ENCODE measurements at regions not wholly inside any gene's neighbourhood (a gene's known extent, or its start where the extent isn't known, plus 50 kb on each side); places are given as distances from the start of the nearest gene placed in this dataset.

DNA sequence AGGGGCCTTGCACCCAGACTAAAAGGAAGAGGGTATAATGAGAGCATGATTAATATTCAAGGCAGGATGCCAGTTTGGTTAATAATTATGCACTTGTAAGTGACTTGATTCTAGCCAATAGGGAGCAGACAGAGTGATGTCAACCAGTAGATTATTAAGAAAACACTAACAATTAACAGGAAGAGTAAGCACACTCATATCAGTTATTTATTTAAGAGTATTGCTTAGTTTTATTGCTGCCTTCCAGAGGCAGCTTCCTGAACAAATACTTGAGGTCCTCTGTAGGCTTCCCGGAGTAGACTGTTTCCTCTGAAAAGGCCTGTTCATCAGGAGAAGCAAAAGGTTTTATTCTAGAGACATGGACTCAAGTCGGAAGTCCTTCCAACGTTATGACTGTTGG, 129.1 kb upstream of the AFF2 start:
- TF ChIP-seq, protein P1, sequence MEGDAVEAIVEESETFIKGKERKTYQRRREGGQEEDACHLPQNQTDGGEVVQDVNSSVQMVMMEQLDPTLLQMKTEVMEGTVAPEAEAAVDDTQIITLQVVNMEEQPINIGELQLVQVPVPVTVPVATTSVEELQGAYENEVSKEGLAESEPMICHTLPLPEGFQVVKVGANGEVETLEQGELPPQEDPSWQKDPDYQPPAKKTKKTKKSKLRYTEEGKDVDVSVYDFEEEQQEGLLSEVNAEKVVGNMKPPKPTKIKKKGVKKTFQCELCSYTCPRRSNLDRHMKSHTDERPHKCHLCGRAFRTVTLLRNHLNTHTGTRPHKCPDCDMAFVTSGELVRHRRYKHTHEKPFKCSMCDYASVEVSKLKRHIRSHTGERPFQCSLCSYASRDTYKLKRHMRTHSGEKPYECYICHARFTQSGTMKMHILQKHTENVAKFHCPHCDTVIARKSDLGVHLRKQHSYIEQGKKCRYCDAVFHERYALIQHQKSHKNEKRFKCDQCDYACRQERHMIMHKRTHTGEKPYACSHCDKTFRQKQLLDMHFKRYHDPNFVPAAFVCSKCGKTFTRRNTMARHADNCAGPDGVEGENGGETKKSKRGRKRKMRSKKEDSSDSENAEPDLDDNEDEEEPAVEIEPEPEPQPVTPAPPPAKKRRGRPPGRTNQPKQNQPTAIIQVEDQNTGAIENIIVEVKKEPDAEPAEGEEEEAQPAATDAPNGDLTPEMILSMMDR (IDR thresholded peaks at IDR 0.05; ENCODE audit: low read depth, low read length): no peak
- TF ChIP-seq POLR2A (IDR thresholded peaks at IDR 0.05; ENCODE audit: extremely low read depth, insufficient read length): no peak

Data from NB4 (cell line).